ENCODE measurements at regions not wholly inside any gene's neighbourhood (a gene's known extent, or its start where the extent isn't known, plus 50 kb on each side); places are given as distances from the start of the nearest gene placed in this dataset.
"Not testable (repeated sequence)": the region's sequence is repeated elsewhere in the genome, so short reads cannot be mapped to it uniquely, and the experiment has no call there.

GRCh38 chr21:8390550-8391171 lies 2130.7 kb upstream of the TPTE start:
- TF ChIP-seq CTCF, EP300, POLR2AphosphoS5, POLR2A (IDR thresholded peaks at IDR 0.05): not testable (repeated sequence)

Data from gastroesophageal sphincter (tissue), 3 donors.